Endothelial cell of umbilical vein (primary cell): ENCODE measurements at regions not wholly inside any gene's neighbourhood (a gene's known extent, or its start where the extent isn't known, plus 50 kb on each side); places are given as distances from the start of the nearest gene placed in this dataset.
"Not testable (repeated sequence)": the region's sequence is repeated elsewhere in the genome, so short reads cannot be mapped to it uniquely, and the experiment has no call there.

Source experiments
- CTCF ChIP-seq, 2 donors: IDR thresholded peaks; 1 replicate in 1 of 2; 2 replicates in 1 of 2; pipeline ENCODE4 v1.5.1; 2011; ENCODE audit warnings: low read length in 2 of 2, mild to moderate bottlenecking in 2 of 2, moderate library complexity in 2 of 2, control low read depth in 1 of 2, inconsistent platforms in 1 of 2, low read depth in 1 of 2; ENCODE audit not compliant: insufficient read depth in 1 of 2; ENCODE audit errors: extremely low read depth in 1 of 2
- EZH2 ChIP-seq: IDR thresholded peaks from 2 replicates; pipeline ENCODE4 v1.6.1; 2012; ENCODE audit warnings: borderline replicate concordance, low read depth, mild to moderate bottlenecking, moderate library complexity, low read length, inconsistent platforms; ENCODE audit not compliant: severe bottlenecking
- GATA2 ChIP-seq: IDR thresholded peaks from 2 replicates; pipeline ENCODE4 v1.7.0; 2011; ENCODE audit warnings: low read depth, mild to moderate bottlenecking, moderate library complexity, mixed read lengths, low read length; ENCODE audit not compliant: insufficient read length, insufficient read depth
- JUN ChIP-seq: IDR thresholded peaks from 2 replicates; pipeline ENCODE4 v1.6.1; 2011; ENCODE audit warnings: borderline replicate concordance, low read depth; ENCODE audit not compliant: insufficient read length, insufficient read depth
- MAX ChIP-seq: IDR thresholded peaks from 2 replicates; pipeline ENCODE4 v1.6.1; 2011; ENCODE audit not compliant: insufficient read depth, insufficient read length
- MYC ChIP-seq: IDR thresholded peaks from one replicate; pipeline ENCODE4 v1.6.1; 2011; ENCODE audit warnings: mild to moderate bottlenecking, low read depth, low read length
- POLR2A ChIP-seq: IDR thresholded peaks from 2 replicates; pipeline ENCODE4 v1.6.1; 2012; ENCODE audit warnings: low read depth, mild to moderate bottlenecking, control low read depth, low read length
- POLR2AphosphoS5 ChIP-seq: IDR thresholded peaks from 2 replicates; pipeline ENCODE4 v1.6.1; 2012; ENCODE audit warnings: low read depth, mild to moderate bottlenecking, control low read depth, low read length, moderate library complexity; ENCODE audit not compliant: insufficient read depth

- TF ChIP-seq CTCF (IDR thresholded peaks at IDR 0.05; ENCODE audit: extremely low read depth in 1 of 2, insufficient read depth in 1 of 2, low read depth in 1 of 2, low read length in 2 of 2); EZH2; POLR2AphosphoS5; POLR2A; GATA2; MAX; MYC; JUN: not testable (repeated sequence)
Observed at GRCh38 chr5:62817043-62817442, 238.4 kb downstream of the LRRC70 start.
